GM12864 (cell line): ENCODE measurements at regions not wholly inside any gene's neighbourhood (a gene's known extent, or its start where the extent isn't known, plus 50 kb on each side); places are given as distances from the start of the nearest gene placed in this dataset.
"Not testable (repeated sequence)": the region's sequence is repeated elsewhere in the genome, so short reads cannot be mapped to it uniquely, and the experiment has no call there.

ENCODE experiments used
- DNase-seq: peaks from one replicate; pipeline ENCODE4 v3.0.0-alpha.2; 2011; ENCODE audit warnings: low read depth
- H3K4me3 ChIP-seq: 2 replicates; pipeline ENCODE4 v1.5.1; 2011; ENCODE audit warnings: mild to moderate bottlenecking, low read depth, low read length, control low read depth
- TF ChIP-seq, protein P1 (sequence below): IDR thresholded peaks from 2 replicates; pipeline ENCODE4 v1.5.1; 2011; ENCODE audit warnings: low read depth, mild to moderate bottlenecking, moderate library complexity, low read length, control low read depth, inconsistent platforms; ENCODE audit errors: missing control alignments

DNA sequence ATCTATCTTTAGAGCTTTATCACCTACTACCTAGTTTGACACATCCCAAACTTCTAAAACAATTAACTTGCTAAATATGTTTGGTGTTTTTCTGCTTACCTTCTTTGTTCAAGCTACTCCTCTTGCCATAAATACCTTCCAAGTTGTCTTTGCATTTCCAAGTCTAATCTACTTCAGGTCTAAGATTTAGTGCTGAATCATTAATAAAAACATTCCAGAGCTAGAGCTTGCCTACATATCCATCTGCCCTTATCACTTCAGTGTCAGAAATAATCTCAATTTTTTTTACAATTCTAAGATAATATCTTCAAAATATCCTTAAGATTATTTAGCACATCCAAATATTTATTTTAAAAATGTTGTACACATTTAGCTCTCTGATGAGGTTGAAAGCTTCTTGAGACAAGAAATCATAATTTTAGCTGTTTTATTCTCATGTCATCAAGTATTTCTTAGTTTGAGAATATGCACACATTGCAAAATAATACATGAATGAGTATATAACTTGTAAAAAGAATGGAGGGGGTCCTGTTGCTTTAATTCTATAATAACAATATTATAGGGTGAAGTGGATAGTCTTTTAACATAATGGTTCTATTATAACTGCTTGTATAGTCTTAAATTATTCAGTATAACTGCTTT is 466.3 kb downstream of the SEMA3D start:
- TF ChIP-seq, protein P1, sequence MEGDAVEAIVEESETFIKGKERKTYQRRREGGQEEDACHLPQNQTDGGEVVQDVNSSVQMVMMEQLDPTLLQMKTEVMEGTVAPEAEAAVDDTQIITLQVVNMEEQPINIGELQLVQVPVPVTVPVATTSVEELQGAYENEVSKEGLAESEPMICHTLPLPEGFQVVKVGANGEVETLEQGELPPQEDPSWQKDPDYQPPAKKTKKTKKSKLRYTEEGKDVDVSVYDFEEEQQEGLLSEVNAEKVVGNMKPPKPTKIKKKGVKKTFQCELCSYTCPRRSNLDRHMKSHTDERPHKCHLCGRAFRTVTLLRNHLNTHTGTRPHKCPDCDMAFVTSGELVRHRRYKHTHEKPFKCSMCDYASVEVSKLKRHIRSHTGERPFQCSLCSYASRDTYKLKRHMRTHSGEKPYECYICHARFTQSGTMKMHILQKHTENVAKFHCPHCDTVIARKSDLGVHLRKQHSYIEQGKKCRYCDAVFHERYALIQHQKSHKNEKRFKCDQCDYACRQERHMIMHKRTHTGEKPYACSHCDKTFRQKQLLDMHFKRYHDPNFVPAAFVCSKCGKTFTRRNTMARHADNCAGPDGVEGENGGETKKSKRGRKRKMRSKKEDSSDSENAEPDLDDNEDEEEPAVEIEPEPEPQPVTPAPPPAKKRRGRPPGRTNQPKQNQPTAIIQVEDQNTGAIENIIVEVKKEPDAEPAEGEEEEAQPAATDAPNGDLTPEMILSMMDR = no peak
- no peak for DNase-seq
- H3K4me3 ChIP-seq = no peak overlapping the region

DNA sequence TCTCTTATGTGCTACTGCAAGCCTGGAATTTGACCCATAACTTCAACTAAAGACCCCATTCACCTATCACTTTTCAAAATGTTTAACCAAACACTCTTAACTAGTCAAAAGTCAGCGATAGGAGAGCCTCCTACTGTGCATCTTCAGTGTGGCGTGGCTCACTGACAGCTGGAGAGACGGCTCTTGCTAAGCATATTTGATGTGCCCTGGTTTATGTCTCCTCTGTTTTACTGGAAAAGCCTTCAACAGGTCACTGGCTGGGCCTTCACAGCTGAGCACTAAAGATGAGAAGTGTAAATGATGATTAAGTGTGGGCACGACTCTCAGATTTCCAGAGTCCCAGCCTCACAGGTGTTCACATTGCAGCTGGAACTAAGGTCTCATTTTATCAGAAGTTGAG is 472.1 kb downstream of the SEMA3D start:
- TF ChIP-seq, protein P1 = no peak

DNA sequence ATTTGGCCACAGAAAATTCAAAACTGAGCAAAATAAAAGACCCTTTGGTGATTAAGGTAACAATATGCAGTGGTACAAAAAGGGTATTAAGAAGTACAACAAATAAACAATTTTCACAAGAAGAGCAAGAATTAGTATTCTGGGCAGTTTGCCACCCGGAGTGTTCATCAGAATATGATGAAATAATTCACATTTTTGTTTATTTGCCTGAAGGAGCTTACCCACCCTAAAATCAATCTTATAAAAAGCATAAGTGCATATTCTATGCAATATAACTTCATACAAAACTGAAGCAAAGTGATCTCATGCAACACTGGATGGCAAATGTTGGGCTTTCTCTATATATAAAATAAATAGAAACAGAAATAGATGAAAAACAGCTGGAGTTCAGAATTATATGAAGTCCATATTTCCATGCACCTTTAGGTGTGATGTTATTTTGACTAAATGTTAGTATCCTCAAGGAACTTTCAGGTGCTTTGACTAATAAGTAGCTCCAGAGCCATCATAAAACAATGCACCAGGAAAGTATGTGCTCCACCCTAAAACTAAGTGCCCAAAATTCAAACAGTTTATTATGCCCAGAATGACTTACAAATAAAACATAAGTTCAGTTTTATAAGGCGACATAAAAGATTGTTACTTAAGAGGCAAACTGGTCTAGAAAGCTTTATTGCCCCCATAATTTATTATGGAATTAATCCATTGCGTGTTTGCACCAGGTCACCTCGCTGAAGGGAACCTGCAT is 474.3 kb downstream of the SEMA3D start:
- no peak overlapping the region for H3K4me3 ChIP-seq
- no peak for DNase-seq
- TF ChIP-seq, protein P1 = no peak

More for the DNA sequence above, 472.1 kb downstream of the SEMA3D start:
- H3K4me3 ChIP-seq = no peak overlapping the region
- no peak for DNase-seq

DNA sequence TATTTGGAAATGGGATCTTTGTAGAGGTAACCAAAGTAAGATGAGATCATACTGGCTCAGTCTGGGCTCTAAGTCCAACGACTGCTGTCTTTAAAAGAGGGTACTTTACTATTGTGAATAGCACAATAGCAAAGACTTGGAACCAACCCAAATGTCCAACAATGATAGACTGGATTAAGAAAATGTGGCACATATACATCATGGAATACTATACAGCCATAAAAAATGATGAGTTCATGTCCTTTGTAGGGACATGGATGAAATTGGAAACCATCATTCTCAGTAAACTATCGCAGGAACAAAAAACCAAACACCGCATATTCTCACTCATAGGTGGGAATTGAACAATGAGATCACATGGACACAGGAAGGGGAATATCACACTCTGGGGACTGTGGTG is 476.3 kb downstream of the SEMA3D start:
- not testable (repeated sequence) for DNase-seq, H3K4me3 ChIP-seq

DNA sequence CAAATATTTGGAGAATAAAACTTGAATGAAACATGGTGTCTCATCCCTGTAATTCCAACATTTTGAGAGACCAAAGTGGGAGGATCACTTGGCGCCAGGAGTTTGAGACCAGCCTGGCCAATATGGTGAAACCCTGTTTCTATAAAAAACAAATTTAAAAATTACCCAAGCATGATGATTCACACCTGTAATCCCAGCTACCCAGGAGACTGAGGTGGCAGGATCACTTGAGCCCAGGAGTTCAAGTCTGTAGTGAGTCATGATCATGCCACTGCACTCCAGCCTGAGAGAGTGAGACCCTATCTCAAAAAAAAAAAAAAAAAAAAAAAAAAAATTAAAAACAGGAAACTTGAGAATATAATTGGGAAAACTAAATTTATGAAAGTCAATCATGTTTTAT is 481.1 kb downstream of the SEMA3D start:
- H3K4me3 ChIP-seq = no peak overlapping the region
- TF ChIP-seq, protein P1 = no peak
- DNase-seq = no peak

DNA sequence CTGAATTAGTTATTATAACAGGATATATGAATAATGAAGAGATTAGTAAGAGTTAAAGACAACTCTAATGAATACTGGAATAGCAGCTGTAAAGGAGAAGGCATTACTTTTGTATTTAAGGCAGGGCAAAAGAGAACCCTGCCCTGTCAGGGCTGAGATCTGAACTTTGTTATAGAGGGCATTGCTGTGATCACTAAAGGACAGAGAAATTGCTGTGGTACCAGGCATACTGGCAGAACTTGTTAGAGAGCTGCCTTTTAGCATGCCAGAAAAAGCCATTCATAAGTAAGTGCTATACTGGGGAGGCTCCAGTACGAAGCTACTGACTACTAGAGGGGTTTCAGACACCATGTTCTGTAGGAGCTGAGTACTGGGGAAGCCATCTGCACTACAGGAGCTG is 481.8 kb downstream of the SEMA3D start:
- H3K4me3 ChIP-seq = no peak overlapping the region
- TF ChIP-seq, protein P1 = no peak
- no peak for DNase-seq

DNA sequence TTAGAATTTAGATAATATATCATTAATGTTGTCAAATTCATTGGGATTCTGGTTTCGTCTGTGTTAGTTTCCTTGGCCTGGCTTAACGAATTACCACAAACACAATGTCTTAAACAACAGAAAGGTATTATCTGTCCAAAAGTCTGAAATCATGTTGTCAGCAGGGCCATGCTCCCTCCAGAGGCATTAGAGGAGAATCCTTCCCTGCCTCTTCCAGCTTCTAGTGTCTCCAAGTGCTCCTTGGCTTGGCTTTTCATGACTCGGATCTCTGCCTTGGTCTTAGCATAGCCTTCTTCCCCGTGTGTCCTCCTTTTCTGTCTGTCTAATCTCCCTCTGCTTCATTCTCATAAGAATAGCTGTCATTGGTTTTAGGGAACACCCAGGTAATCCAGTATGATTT is 482.5 kb downstream of the SEMA3D start:
- no peak for DNase-seq
- TF ChIP-seq, protein P1 = no peak
- no peak overlapping the region for H3K4me3 ChIP-seq
